HCT116 (cell line): ENCODE measurements at regions not wholly inside any gene's neighbourhood (a gene's known extent, or its start where the extent isn't known, plus 50 kb on each side); places are given as distances from the start of the nearest gene placed in this dataset.

Experiments
- JUND ChIP-seq: IDR thresholded peaks from 2 replicates; pipeline ENCODE4 v1.6.1; 2012
- YY1 ChIP-seq: IDR thresholded peaks from 2 replicates; pipeline ENCODE4 v1.6.1; 2011; ENCODE audit warnings: low read length, low read depth, moderate library complexity, mild to moderate bottlenecking; ENCODE audit not compliant: insufficient replicate concordance; ENCODE audit errors: extremely low read depth
- TF ChIP-seq, protein P1 (sequence below), 3 experiments: fragments of 200-600 bp in 1 of 3; sonication (generic) in 1 of 3; IDR thresholded peaks in 2 of 3; conservative IDR thresholded peaks in 1 of 3; 2 replicates each; pipeline ENCODE4 v1.5.1; 2012 to 2017; ENCODE audit warnings: low read depth in 2 of 3, low read length in 2 of 3, antibody characterized with exemption in 1 of 3, borderline replicate concordance in 1 of 3, control low read depth in 1 of 3, mild to moderate bottlenecking in 1 of 3, mixed read lengths in 1 of 3, mixed run types in 1 of 3, moderate library complexity in 1 of 3; ENCODE audit not compliant: insufficient read depth in 1 of 3
- TF ChIP-seq, protein P2 (sequence below): IDR thresholded peaks from 2 replicates; pipeline ENCODE4 v1.6.1; 2011; ENCODE audit warnings: mild to moderate bottlenecking, low read length, moderate library complexity; ENCODE audit not compliant: insufficient replicate concordance; ENCODE audit errors: extremely low read depth

DNA sequence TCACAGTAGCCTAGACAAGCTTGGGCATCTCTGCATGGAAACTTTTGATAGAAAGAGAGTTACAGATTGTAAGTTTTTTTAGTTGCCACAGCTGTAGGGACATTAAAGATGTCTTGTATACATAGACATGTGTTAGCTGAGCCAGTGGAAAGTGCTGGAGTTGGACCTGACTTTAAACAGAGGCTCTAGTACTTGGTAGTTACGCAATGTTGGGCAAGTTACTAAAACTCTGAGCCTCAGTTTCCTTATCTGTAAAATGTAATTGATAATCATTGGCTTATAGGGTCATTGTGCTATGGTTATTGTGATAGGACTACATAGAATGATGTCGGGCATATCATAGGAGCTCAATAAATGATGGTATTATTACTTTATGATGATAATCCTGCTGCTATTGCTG, 225.8 kb upstream of the CPHXL start:
- TF ChIP-seq, protein P1, sequence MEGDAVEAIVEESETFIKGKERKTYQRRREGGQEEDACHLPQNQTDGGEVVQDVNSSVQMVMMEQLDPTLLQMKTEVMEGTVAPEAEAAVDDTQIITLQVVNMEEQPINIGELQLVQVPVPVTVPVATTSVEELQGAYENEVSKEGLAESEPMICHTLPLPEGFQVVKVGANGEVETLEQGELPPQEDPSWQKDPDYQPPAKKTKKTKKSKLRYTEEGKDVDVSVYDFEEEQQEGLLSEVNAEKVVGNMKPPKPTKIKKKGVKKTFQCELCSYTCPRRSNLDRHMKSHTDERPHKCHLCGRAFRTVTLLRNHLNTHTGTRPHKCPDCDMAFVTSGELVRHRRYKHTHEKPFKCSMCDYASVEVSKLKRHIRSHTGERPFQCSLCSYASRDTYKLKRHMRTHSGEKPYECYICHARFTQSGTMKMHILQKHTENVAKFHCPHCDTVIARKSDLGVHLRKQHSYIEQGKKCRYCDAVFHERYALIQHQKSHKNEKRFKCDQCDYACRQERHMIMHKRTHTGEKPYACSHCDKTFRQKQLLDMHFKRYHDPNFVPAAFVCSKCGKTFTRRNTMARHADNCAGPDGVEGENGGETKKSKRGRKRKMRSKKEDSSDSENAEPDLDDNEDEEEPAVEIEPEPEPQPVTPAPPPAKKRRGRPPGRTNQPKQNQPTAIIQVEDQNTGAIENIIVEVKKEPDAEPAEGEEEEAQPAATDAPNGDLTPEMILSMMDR (IDR thresholded peaks at IDR 0.05 in 2 of 3, conservative IDR thresholded peaks at IDR 0.05 in 1 of 3; ENCODE audit: borderline replicate concordance in 1 of 3, insufficient read depth in 1 of 3, low read depth in 2 of 3, low read length in 2 of 3), result no peak
- TF ChIP-seq, protein P2, sequence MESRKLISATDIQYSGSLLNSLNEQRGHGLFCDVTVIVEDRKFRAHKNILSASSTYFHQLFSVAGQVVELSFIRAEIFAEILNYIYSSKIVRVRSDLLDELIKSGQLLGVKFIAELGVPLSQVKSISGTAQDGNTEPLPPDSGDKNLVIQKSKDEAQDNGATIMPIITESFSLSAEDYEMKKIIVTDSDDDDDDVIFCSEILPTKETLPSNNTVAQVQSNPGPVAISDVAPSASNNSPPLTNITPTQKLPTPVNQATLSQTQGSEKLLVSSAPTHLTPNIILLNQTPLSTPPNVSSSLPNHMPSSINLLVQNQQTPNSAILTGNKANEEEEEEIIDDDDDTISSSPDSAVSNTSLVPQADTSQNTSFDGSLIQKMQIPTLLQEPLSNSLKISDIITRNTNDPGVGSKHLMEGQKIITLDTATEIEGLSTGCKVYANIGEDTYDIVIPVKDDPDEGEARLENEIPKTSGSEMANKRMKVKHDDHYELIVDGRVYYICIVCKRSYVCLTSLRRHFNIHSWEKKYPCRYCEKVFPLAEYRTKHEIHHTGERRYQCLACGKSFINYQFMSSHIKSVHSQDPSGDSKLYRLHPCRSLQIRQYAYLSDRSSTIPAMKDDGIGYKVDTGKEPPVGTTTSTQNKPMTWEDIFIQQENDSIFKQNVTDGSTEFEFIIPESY, result no peak
- TF ChIP-seq JUND (no peak), YY1 (no peak)
